ENCODE measurements at regions not wholly inside any gene's neighbourhood (a gene's known extent, or its start where the extent isn't known, plus 50 kb on each side); places are given as distances from the start of the nearest gene placed in this dataset.

DNA sequence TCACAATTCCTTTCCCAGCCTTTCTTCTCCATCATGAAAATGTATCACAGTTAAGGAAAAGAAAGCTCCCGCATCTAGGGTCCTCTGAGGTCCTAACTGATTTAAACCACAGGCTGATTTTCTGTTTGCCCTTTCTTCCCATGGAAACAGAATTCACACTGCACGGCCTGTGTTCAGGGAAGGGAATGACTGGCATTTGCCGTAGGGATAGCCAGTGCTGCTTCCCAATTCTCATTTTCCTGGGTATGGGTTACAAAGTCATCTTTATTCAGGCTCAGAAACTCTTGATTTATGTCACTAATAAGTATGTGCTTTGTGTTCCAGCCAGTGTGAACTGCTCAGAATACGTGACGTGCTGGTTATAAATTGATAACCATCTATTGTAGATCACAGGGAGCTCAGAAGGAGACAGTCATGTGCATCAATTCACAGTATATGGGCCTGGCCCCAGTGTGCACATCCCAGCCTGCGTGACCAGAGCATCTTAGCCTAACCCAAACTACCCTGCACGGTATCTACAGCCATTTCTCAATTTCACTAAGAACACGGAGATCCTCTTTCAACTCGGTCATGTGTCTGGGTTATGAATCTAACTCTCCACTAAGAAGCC lies 163.3 kb downstream of the LRRC30 start:
- TF ChIP-seq POLR2AphosphoS5 (IDR thresholded peaks at IDR 0.05) = no peak
- TF ChIP-seq EP300 (IDR thresholded peaks at IDR 0.05) = no peak
- no peak for TF ChIP-seq POLR2A (IDR thresholded peaks at IDR 0.05)
- TF ChIP-seq, protein P1, sequence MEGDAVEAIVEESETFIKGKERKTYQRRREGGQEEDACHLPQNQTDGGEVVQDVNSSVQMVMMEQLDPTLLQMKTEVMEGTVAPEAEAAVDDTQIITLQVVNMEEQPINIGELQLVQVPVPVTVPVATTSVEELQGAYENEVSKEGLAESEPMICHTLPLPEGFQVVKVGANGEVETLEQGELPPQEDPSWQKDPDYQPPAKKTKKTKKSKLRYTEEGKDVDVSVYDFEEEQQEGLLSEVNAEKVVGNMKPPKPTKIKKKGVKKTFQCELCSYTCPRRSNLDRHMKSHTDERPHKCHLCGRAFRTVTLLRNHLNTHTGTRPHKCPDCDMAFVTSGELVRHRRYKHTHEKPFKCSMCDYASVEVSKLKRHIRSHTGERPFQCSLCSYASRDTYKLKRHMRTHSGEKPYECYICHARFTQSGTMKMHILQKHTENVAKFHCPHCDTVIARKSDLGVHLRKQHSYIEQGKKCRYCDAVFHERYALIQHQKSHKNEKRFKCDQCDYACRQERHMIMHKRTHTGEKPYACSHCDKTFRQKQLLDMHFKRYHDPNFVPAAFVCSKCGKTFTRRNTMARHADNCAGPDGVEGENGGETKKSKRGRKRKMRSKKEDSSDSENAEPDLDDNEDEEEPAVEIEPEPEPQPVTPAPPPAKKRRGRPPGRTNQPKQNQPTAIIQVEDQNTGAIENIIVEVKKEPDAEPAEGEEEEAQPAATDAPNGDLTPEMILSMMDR (IDR thresholded peaks at IDR 0.05) = no peak
- ATAC-seq (ENCODE audit: low FRiP score in 2 of 2) (no peak), DNase-seq (no peak)
- Histone ChIP-seq H3K27me3 (no peaks in the 10 kb centered on the region), H3K36me3 (no peaks in the 10 kb centered on the region), H3K27ac (no peak overlapping the region), H3K4me1 (no peaks in the 10 kb centered on the region), H3K4me3 (no peak overlapping the region), H3K9me3 (no peaks in the 10 kb centered on the region)
- 89 to 91% methylated on average over 9 of the region's 9 CpGs for WGBS, 2 donors

DNA sequence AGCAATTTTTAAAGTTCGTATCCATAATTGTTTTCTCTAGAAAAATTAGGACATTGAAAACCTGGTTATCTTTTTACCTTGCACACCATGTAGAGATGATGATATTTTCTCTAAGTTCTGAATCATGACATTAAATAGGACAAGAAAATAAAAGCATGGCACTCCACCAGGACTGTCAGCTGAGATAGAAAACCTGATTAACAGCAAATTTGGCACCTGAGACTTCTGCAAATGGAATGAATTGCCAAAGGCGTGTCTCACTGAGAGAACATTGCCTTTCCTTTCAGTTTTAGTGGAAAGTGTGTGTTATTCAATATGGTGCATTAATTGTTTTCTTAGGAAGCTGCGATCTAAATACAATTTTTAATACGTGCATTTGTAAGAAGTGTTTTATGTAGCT lies 164.7 kb downstream of the LRRC30 start:
- TF ChIP-seq EP300 (IDR thresholded peaks at IDR 0.05) = no peak
- Histone ChIP-seq H3K36me3 (no peaks in the 10 kb centered on the region), H3K27me3 (no peaks in the 10 kb centered on the region), H3K27ac (no peak overlapping the region), H3K4me3 (no peak overlapping the region), H3K4me1 (no peaks in the 10 kb centered on the region), H3K9me3 (no peaks in the 10 kb centered on the region)
- no peak for DNase-seq
- 67 to 84% methylated on average over 4 of the region's 4 CpGs for whole genome bisulfite sequencing, 2 donors
- no peak for ATAC-seq (ENCODE audit: low FRiP score in 2 of 2)

DNA sequence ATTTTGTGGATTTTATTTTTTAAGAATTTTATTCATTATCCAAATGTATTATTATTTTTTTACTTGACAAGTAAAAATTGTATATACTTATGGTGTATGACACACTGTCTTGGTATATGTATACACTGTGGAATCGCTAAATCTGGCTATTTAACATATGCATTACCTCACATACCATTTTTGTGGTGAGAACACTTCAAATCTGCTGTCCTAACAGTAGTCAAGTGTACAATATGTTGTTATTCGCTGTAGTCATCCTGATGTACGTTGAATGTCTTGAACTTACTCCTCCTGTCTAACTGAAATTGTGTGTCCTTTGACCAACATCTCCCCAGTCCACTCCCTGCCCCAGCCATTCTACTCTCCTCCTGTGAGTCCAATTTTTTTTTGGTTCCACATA lies 153.2 kb upstream of the PTPRM start:
- H3K9me3 ChIP-seq = no peaks in the 10 kb centered on the region
- DNase-seq (no peak), ATAC-seq (ENCODE audit: low FRiP score in 2 of 2) (no peak)
- H3K4me3 ChIP-seq = no peak overlapping the region
- 88 to 92% methylated on average over 3 of the region's 3 CpGs for WGBS, 2 donors
- TF ChIP-seq, protein P1 (IDR thresholded peaks at IDR 0.05) = no peak
- no peak for TF ChIP-seq POLR2AphosphoS5 (IDR thresholded peaks at IDR 0.05)
- TF ChIP-seq POLR2A (IDR thresholded peaks at IDR 0.05) = no peak
- TF ChIP-seq EP300 (IDR thresholded peaks at IDR 0.05) = no peak
- H3K27ac ChIP-seq = peak overlapping the region in 3 of 4 donors; percentile 9 to 69 (median 58)
- H3K36me3 ChIP-seq = no peaks in the 10 kb centered on the region
- peaks cover 0 to 9% (median 5%) of the 10 kb centered on the region in 4 donors for H3K4me1 ChIP-seq
- H3K27me3 ChIP-seq = no peaks in the 10 kb centered on the region

DNA sequence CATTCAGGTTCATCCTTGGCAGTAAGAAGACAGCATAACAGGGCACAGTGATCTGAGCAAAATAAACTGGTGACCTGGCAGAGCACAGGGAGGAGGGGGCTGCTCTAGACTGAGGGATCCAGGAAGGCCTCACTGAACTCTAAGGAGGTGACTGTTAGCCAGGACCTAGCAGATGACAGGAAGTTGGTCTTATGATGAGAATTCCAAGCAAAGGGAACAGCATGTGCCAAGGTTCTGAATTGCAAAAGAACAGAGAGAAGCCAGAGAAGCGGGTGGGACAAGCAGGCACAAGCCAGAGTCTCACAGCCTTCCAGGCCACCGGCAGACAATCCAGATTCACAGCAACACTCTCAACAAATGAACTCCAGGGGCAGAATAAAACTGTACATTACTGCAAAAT lies 152.7 kb upstream of the PTPRM start:
- WGBS, 2 donors = 58 to 76% methylated on average over 2 of the region's 2 CpGs
- peaks cover 0 to 9% (median 5%) of the 10 kb centered on the region in 4 donors for H3K4me1 ChIP-seq
- H3K4me3 ChIP-seq = no peak overlapping the region
- TF ChIP-seq POLR2AphosphoS5 (IDR thresholded peaks at IDR 0.05) (peak; percentile 78), EP300 (IDR thresholded peaks at IDR 0.05) (peak in 2 of 4 donors; percentile 94 to 96)
- TF ChIP-seq, protein P1 (IDR thresholded peaks at IDR 0.05) = no peak
- H3K27ac ChIP-seq = peak overlapping the region; percentile 9 to 69 (median 54)
- no peaks in the 10 kb centered on the region for H3K36me3 ChIP-seq
- ATAC-seq (ENCODE audit: low FRiP score in 2 of 2) (peak; percentile 36 to 65), DNase-seq (no peak)
- H3K9me3 ChIP-seq = no peaks in the 10 kb centered on the region
- no peaks in the 10 kb centered on the region for H3K27me3 ChIP-seq

DNA sequence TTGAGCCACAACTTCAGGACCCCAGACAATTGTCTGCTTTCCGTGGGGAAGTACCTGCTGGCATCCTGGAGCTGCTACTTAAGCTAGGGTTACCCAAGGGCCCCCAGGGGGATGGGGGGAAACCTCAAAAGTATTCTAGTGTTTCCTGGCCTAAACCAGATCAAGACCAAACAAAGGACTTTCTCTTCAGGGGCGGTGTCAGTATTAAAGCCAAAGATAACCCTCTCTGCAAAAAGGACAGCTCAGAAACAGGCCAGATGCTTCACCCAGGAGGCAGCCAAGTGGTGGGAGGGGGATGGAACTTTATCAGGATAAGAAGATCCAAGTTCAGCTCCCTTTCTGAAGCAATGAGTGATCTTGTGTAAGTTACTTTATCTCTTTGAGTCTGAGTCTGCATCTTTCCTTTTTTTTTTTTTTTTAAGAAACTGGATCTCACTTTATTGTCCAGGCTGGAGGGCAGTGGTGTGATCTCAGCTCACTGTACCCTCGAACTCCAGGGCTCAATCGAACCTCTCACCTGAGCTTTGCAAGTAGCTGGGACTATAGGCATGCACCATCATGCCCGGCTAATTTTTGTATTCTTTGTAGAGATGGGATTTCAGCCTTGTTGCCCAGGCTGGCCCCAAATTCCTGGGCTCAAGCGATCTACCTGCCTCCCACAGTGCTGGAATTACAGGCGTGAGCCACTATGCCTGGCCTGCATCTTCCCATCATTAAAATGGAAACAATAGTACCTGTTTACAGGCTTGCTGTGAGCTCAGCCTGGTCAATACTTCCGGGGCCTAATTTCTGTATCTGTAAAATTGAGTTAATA lies 151.8 kb upstream of the PTPRM start:
- no peak overlapping the region for H3K4me3 ChIP-seq
- peak overlapping the region; percentile 9 to 69 (median 54) for H3K27ac ChIP-seq
- peaks cover 0 to 9% (median 5%) of the 10 kb centered on the region in 4 donors for H3K4me1 ChIP-seq
- peak in 1 of 2 donors; percentile 26 for ATAC-seq (ENCODE audit: low FRiP score in 2 of 2)
- no peaks in the 10 kb centered on the region for H3K36me3 ChIP-seq
- H3K27me3 ChIP-seq = no peaks in the 10 kb centered on the region
- no peaks in the 10 kb centered on the region for H3K9me3 ChIP-seq
- DNase-seq = no peak
- TF ChIP-seq POLR2AphosphoS5 (IDR thresholded peaks at IDR 0.05) (no peak), POLR2A (IDR thresholded peaks at IDR 0.05) (no peak), EP300 (IDR thresholded peaks at IDR 0.05) (no peak)
- TF ChIP-seq, protein P1 (IDR thresholded peaks at IDR 0.05) = no peak
- 80 to 84% methylated on average over 8 of the region's 8 CpGs for WGBS, 2 donors

All from upper lobe of left lung (tissue), 6 donors.